Astrocyte of the cerebellum (primary cell): ENCODE measurements at regions not wholly inside any gene's neighbourhood (a gene's known extent, or its start where the extent isn't known, plus 50 kb on each side); places are given as distances from the start of the nearest gene placed in this dataset.

ENCODE experiments used
- DNase-seq: peaks from one replicate; pipeline ENCODE4 v3.0.0-alpha.2; 2011; ENCODE audit warnings: low read depth
- H3K4me3 ChIP-seq: 2 replicates; pipeline ENCODE4 v1.5.1; 2011; ENCODE audit warnings: mild to moderate bottlenecking, low read depth, low read length, moderate library complexity
- CTCF ChIP-seq: IDR thresholded peaks from 2 replicates; pipeline ENCODE4 v1.5.1; 2012; ENCODE audit warnings: low read length, low read depth, moderate library complexity, mild to moderate bottlenecking; ENCODE audit errors: missing control alignments
- in situ Hi-C: cut with HindIII; loops from 2 replicates; pipeline ENCODE4 v1.10.0; 2017; ENCODE audit warnings: low sequenced_read_pairs

GRCh38 chr12:114760151-114760877 lies 76.3 kb upstream of the TBX3 start:
- in situ Hi-C loops: no loop called here
- no peak for DNase-seq
- no peak for TF ChIP-seq CTCF
- H3K4me3 ChIP-seq: no peak overlapping the region

- H3K4me3 ChIP-seq: no peak overlapping the region
- no peak for DNase-seq
- in situ Hi-C loops: no loop called here
- TF ChIP-seq CTCF: no peak
These were observed 75.7 kb upstream of the TBX3 start for GRCh38 chr12:114759635-114760034.

- in situ Hi-C loops: no loop called here
- H3K4me3 ChIP-seq: no peak overlapping the region
- TF ChIP-seq CTCF: no peak
- peak; percentile 3 for DNase-seq
These were observed 73.8 kb upstream of the TBX3 start for GRCh38 chr12:114757684-114758325.

- no peak overlapping the region for H3K4me3 ChIP-seq
- in situ Hi-C loops: no loop called here
- TF ChIP-seq CTCF: no peak
- DNase-seq: no peak
These were observed 68.2 kb upstream of the TBX3 start for GRCh38 chr12:114752217-114752616.

- no peak overlapping the region for H3K4me3 ChIP-seq
- no peak for DNase-seq
- in situ Hi-C loops: no loop called here
- no peak for TF ChIP-seq CTCF
These were observed 67.7 kb upstream of the TBX3 start for GRCh38 chr12:114751712-114752111.

GRCh38 chr12:114750917-114751316 lies 66.9 kb upstream of the TBX3 start:
- no peak for TF ChIP-seq CTCF
- DNase-seq: no peak
- in situ Hi-C loops: no loop called here
- H3K4me3 ChIP-seq: no peak overlapping the region
